Skeletal muscle tissue (tissue), 3 donors: ENCODE measurements at regions not wholly inside any gene's neighbourhood (a gene's known extent, or its start where the extent isn't known, plus 50 kb on each side); places are given as distances from the start of the nearest gene placed in this dataset.
"Not testable (repeated sequence)": the region's sequence is repeated elsewhere in the genome, so short reads cannot be mapped to it uniquely, and the experiment has no call there.

ENCODE experiments used
- H3K27ac ChIP-seq: one replicate; pipeline ENCODE4 v1.7.0; 2013; ENCODE audit warnings: mild to moderate bottlenecking, low read depth, low read length, inconsistent platforms
- H3K27me3 ChIP-seq, 3 donors: one replicate each; pipeline ENCODE4 v1.7.0; 2013; ENCODE audit warnings: low read length in 3 of 3; ENCODE audit not compliant: control insufficient read depth in 3 of 3, insufficient read depth in 3 of 3
- H3K36me3 ChIP-seq, 3 donors: one replicate each; pipeline ENCODE4 v1.7.0; 2013; ENCODE audit warnings: low read length in 3 of 3; ENCODE audit not compliant: control insufficient read depth in 3 of 3, insufficient read depth in 3 of 3
- H3K4me1 ChIP-seq, 3 donors: one replicate each; pipeline ENCODE4 v1.7.0; 2013; ENCODE audit warnings: low read length in 3 of 3, mild to moderate bottlenecking in 3 of 3; ENCODE audit not compliant: control insufficient read depth in 3 of 3, insufficient read depth in 3 of 3
- H3K4me3 ChIP-seq, 3 donors: one replicate each; pipeline ENCODE4 v1.7.0; 2013; ENCODE audit warnings: low read length in 3 of 3
- H3K9ac ChIP-seq, 3 donors: one replicate each; pipeline ENCODE4 v1.7.0; 2013; ENCODE audit warnings: low read length in 3 of 3, mild to moderate bottlenecking in 3 of 3, moderate library complexity in 2 of 3, low read depth in 1 of 3
- H3K9me3 ChIP-seq, 3 donors: one replicate each; pipeline ENCODE4 v1.7.0; 2013; ENCODE audit warnings: low read length in 3 of 3; ENCODE audit not compliant: control insufficient read depth in 3 of 3
- donor health status: Osteomylitis.

GRCh38 chr12:32010631-32011336 is 51.6 kb downstream of the RESF1 start:
- no peaks in the 10 kb centered on the region for H3K27me3 ChIP-seq
- H3K4me1 ChIP-seq: no peaks in the 10 kb centered on the region
- no peaks in the 10 kb centered on the region for H3K9me3 ChIP-seq
- H3K4me3 ChIP-seq: no peak overlapping the region
- no peaks in the 10 kb centered on the region for H3K36me3 ChIP-seq
- H3K27ac ChIP-seq: no peak overlapping the region
- no peak overlapping the region for H3K9ac ChIP-seq

GRCh38 chr12:32012249-32012785 is 53.1 kb downstream of the RESF1 start:
- H3K27me3 ChIP-seq: no peaks in the 10 kb centered on the region
- no peaks in the 10 kb centered on the region for H3K4me1 ChIP-seq
- no peaks in the 10 kb centered on the region for H3K9me3 ChIP-seq

GRCh38 chr12:32015036-32015435 is 55.8 kb downstream of the RESF1 start:
- no peak overlapping the region for H3K27ac ChIP-seq
- H3K27me3 ChIP-seq: no peaks in the 10 kb centered on the region
- H3K9ac ChIP-seq: no peak overlapping the region

More at GRCh38 chr12:32012249-32012785, 53.1 kb downstream of the RESF1 start:
- H3K27ac ChIP-seq: no peak overlapping the region
- H3K9ac ChIP-seq: no peak overlapping the region
- H3K36me3 ChIP-seq: no peaks in the 10 kb centered on the region
- H3K4me3 ChIP-seq: no peak overlapping the region

GRCh38 chr12:32016680-32017482 is 57.7 kb downstream of the RESF1 start:
- Histone ChIP-seq H3K36me3 (no peaks in the 10 kb centered on the region), H3K4me3 (no peak overlapping the region), H3K9me3 (no peaks in the 10 kb centered on the region)

More at GRCh38 chr12:32015036-32015435, 55.8 kb downstream of the RESF1 start:
- Histone ChIP-seq H3K4me1 (no peaks in the 10 kb centered on the region), H3K4me3 (no peak overlapping the region), H3K36me3 (no peaks in the 10 kb centered on the region), H3K9me3 (no peaks in the 10 kb centered on the region)

GRCh38 chr12:32021346-32021773 is 62.1 kb downstream of the RESF1 start:
- Histone ChIP-seq H3K27ac (no peak overlapping the region), H3K9ac (no peak overlapping the region), H3K27me3 (no peaks in the 10 kb centered on the region), H3K4me1 (no peaks in the 10 kb centered on the region), H3K4me3 (no peak overlapping the region), H3K36me3 (no peaks in the 10 kb centered on the region), H3K9me3 (no peaks in the 10 kb centered on the region)

More at GRCh38 chr12:32016680-32017482, 57.7 kb downstream of the RESF1 start:
- H3K27me3 ChIP-seq: no peaks in the 10 kb centered on the region
- no peak overlapping the region for H3K9ac ChIP-seq
- H3K27ac ChIP-seq: no peak overlapping the region
- H3K4me1 ChIP-seq: no peaks in the 10 kb centered on the region

GRCh38 chr12:32022387-32022786 is 63.2 kb downstream of the RESF1 start:
- not testable (repeated sequence) for H3K36me3 ChIP-seq, H3K9ac ChIP-seq, H3K27ac ChIP-seq, H3K27me3 ChIP-seq, H3K9me3 ChIP-seq, H3K4me3 ChIP-seq, H3K4me1 ChIP-seq

- H3K4me3 ChIP-seq, H3K27me3 ChIP-seq, H3K36me3 ChIP-seq, H3K9me3 ChIP-seq, H3K9ac ChIP-seq, H3K4me1 ChIP-seq, H3K27ac ChIP-seq: not testable (repeated sequence)
Observed at GRCh38 chr12:32023861-32024260, 64.6 kb downstream of the RESF1 start.

- H3K9ac ChIP-seq: no peak overlapping the region
Observed at GRCh38 chr12:32024884-32025592, 65.8 kb downstream of the RESF1 start.

GRCh38 chr12:32025906-32026305 is 66.7 kb downstream of the RESF1 start:
- Histone ChIP-seq H3K9me3 (no peaks in the 10 kb centered on the region), H3K27ac (no peak overlapping the region), H3K4me1 (peaks cover 0 to under 1% (median 0%) of the 10 kb centered on the region in 3 donors), H3K9ac (no peak overlapping the region), H3K36me3 (no peaks in the 10 kb centered on the region), H3K27me3 (no peaks in the 10 kb centered on the region), H3K4me3 (no peak overlapping the region)

More at GRCh38 chr12:32024884-32025592, 65.8 kb downstream of the RESF1 start:
- Histone ChIP-seq H3K4me1 (no peaks in the 10 kb centered on the region), H3K27ac (no peak overlapping the region), H3K4me3 (no peak overlapping the region), H3K27me3 (no peaks in the 10 kb centered on the region), H3K36me3 (no peaks in the 10 kb centered on the region), H3K9me3 (no peaks in the 10 kb centered on the region)
